ENCODE measurements at regions not wholly inside any gene's neighbourhood (a gene's known extent, or its start where the extent isn't known, plus 50 kb on each side); places are given as distances from the start of the nearest gene placed in this dataset.

- TF ChIP-seq EZH2 (IDR thresholded peaks at IDR 0.05; ENCODE audit: borderline replicate concordance, low read depth, low read length, severe bottlenecking), result no peak
- TF ChIP-seq, protein P1, sequence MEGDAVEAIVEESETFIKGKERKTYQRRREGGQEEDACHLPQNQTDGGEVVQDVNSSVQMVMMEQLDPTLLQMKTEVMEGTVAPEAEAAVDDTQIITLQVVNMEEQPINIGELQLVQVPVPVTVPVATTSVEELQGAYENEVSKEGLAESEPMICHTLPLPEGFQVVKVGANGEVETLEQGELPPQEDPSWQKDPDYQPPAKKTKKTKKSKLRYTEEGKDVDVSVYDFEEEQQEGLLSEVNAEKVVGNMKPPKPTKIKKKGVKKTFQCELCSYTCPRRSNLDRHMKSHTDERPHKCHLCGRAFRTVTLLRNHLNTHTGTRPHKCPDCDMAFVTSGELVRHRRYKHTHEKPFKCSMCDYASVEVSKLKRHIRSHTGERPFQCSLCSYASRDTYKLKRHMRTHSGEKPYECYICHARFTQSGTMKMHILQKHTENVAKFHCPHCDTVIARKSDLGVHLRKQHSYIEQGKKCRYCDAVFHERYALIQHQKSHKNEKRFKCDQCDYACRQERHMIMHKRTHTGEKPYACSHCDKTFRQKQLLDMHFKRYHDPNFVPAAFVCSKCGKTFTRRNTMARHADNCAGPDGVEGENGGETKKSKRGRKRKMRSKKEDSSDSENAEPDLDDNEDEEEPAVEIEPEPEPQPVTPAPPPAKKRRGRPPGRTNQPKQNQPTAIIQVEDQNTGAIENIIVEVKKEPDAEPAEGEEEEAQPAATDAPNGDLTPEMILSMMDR (IDR thresholded peaks at IDR 0.05; ENCODE audit: borderline replicate concordance, extremely low read depth, low read length, poor library complexity, severe bottlenecking), result no peak
These were observed 335.4 kb upstream of the SPTLC3 start for GRCh38 chr20:12673352-12673751.
